ENCODE measurements at regions not wholly inside any gene's neighbourhood (a gene's known extent, or its start where the extent isn't known, plus 50 kb on each side); places are given as distances from the start of the nearest gene placed in this dataset.

GRCh38 chrX:80206647-80207046, 192.1 kb downstream of the TBX22 start:
- TF ChIP-seq CTCF (conservative IDR thresholded peaks at IDR 0.05), result no peak
- WGBS, 2 experiments (ENCODE audit: insufficient coverage in 1 of 2, insufficient read length in 1 of 2), result 84% methylated on average over 2 of the region's 2 CpGs; no CpG with 5 or more reads in 1 of the 2 experiments
- no peak overlapping the region for H3K27ac ChIP-seq (ENCODE audit: low read depth, low read length)
- no peaks in the 10 kb centered on the region for H3K9me3 ChIP-seq (ENCODE audit: control insufficient read depth, low read length)
- H3K9me3 Mint-ChIP-seq, result peaks cover 67% of the 10 kb centered on the region
- H3K9ac ChIP-seq (ENCODE audit: extremely low read depth, low read length, poor library complexity, severe bottlenecking), result no peak overlapping the region
- no peak overlapping the region for H3K27ac Mint-ChIP-seq
- no peak for DNase-seq
- H3K4me3 Mint-ChIP-seq, result no peak overlapping the region
- H3K27me3 Mint-ChIP-seq (ENCODE audit: insufficient read depth), result no peaks in the 10 kb centered on the region
- H3K36me3 Mint-ChIP-seq (ENCODE audit: low read depth), result no peaks in the 10 kb centered on the region
- no peaks in the 10 kb centered on the region for H3K27me3 ChIP-seq (ENCODE audit: control insufficient read depth, insufficient read depth, low read length, poor library complexity, severe bottlenecking)
- no peaks in the 10 kb centered on the region for H3K4me1 ChIP-seq (ENCODE audit: control insufficient read depth, insufficient read depth, low read length)
- H3K4me1 Mint-ChIP-seq, result no peaks in the 10 kb centered on the region
- no peaks in the 10 kb centered on the region for H3K36me3 ChIP-seq (ENCODE audit: control insufficient read depth, insufficient read depth, low read length)
- H3K4me3 ChIP-seq (ENCODE audit: low read length), result no peak overlapping the region

GRCh38 chrX:80207327-80207726, 192.8 kb downstream of the TBX22 start:
- H3K27ac Mint-ChIP-seq, result no peak overlapping the region
- 90 to 93% methylated on average over 3 to 6 of the region's 6 CpGs for WGBS, 2 experiments (ENCODE audit: insufficient coverage in 1 of 2, insufficient read length in 1 of 2)
- Histone ChIP-seq H3K36me3 (ENCODE audit: control insufficient read depth, insufficient read depth, low read length) (no peaks in the 10 kb centered on the region), H3K4me3 (ENCODE audit: low read length) (no peak overlapping the region), H3K27me3 (ENCODE audit: control insufficient read depth, insufficient read depth, low read length, poor library complexity, severe bottlenecking) (no peaks in the 10 kb centered on the region), H3K9me3 (ENCODE audit: control insufficient read depth, low read length) (no peaks in the 10 kb centered on the region), H3K4me1 (ENCODE audit: control insufficient read depth, insufficient read depth, low read length) (no peaks in the 10 kb centered on the region), H3K9ac (ENCODE audit: extremely low read depth, low read length, poor library complexity, severe bottlenecking) (no peak overlapping the region), H3K27ac (ENCODE audit: low read depth, low read length) (no peak overlapping the region)
- no peak for DNase-seq
- TF ChIP-seq CTCF (conservative IDR thresholded peaks at IDR 0.05), result no peak
- no peaks in the 10 kb centered on the region for H3K27me3 Mint-ChIP-seq (ENCODE audit: insufficient read depth)
- no peaks in the 10 kb centered on the region for H3K4me1 Mint-ChIP-seq
- H3K4me3 Mint-ChIP-seq, result no peak overlapping the region
- H3K9me3 Mint-ChIP-seq, result peaks cover 67% of the 10 kb centered on the region
- no peaks in the 10 kb centered on the region for H3K36me3 Mint-ChIP-seq (ENCODE audit: low read depth)

GRCh38 chrX:80216086-80216485, 201.5 kb downstream of the TBX22 start:
- H3K4me1 Mint-ChIP-seq, result no peaks in the 10 kb centered on the region
- Histone ChIP-seq H3K9me3 (ENCODE audit: control insufficient read depth, low read length) (peaks cover 5% of the 10 kb centered on the region), H3K4me3 (ENCODE audit: low read length) (no peak overlapping the region), H3K9ac (ENCODE audit: extremely low read depth, low read length, poor library complexity, severe bottlenecking) (no peak overlapping the region), H3K27ac (ENCODE audit: low read depth, low read length) (no peak overlapping the region), H3K27me3 (ENCODE audit: control insufficient read depth, insufficient read depth, low read length, poor library complexity, severe bottlenecking) (no peaks in the 10 kb centered on the region), H3K36me3 (ENCODE audit: control insufficient read depth, insufficient read depth, low read length) (no peaks in the 10 kb centered on the region), H3K4me1 (ENCODE audit: control insufficient read depth, insufficient read depth, low read length) (no peaks in the 10 kb centered on the region)
- no peak overlapping the region for H3K4me3 Mint-ChIP-seq
- H3K36me3 Mint-ChIP-seq (ENCODE audit: low read depth), result no peaks in the 10 kb centered on the region
- no peak for TF ChIP-seq CTCF (conservative IDR thresholded peaks at IDR 0.05)
- WGBS, 2 experiments (ENCODE audit: insufficient coverage in 1 of 2, insufficient read length in 1 of 2), result 89 to 100% methylated on average over 1 to 2 of the region's 2 CpGs
- H3K9me3 Mint-ChIP-seq, result peaks cover 63% of the 10 kb centered on the region
- H3K27me3 Mint-ChIP-seq (ENCODE audit: insufficient read depth), result no peaks in the 10 kb centered on the region
- no peak overlapping the region for H3K27ac Mint-ChIP-seq
- DNase-seq, result no peak
